K562 (cell line): ENCODE measurements at regions not wholly inside any gene's neighbourhood (a gene's known extent, or its start where the extent isn't known, plus 50 kb on each side); places are given as distances from the start of the nearest gene placed in this dataset.
A peak's percentile ranks its signal among the peaks of the same experiment; 100 is the strongest.
"Not testable (repeated sequence)": the region's sequence is repeated elsewhere in the genome, so short reads cannot be mapped to it uniquely, and the experiment has no call there.

Experiments used
- ATAC-seq: fragments of 200-7000 bp; cut with Tn5 transposase; 3 replicates; pipeline ENCODE4 v1.9.1; 2020; ENCODE audit warnings: moderate library complexity
- BruUV-seq: library from RNA; stranded (reverse); fragments of 400-500 nt; replicated peaks from 2 replicates; lab custom pipeline; 2021; lab: Mats Ljungman, UMichigan
- CTCF ChIA-PET: fragments of 300-600 bp; formaldehyde crosslinking; extraction: SDS; loops from one replicate; lab custom pipeline; 2021; ENCODE audit warnings: low intra/inter-chr PET ratio; lab: Yijun Ruan, JAX
- POLR2A ChIA-PET: fragments of 300-600, 350-650 bp; sonication (Branson Sonifier 250); formaldehyde crosslinking; extraction: SDS; loops from one replicate; lab custom pipeline; 2021; ENCODE audit warnings: antibody characterized with exemption, inconsistent platforms; lab: Yijun Ruan, JAX
- DNase-seq, 4 experiments: peaks; one replicate each; pipeline versions ENCODE4 v3.0.0 to v3.0.0-alpha.2; 2011 to 2018; ENCODE audit warnings: low spot score in 3 of 4, mixed read lengths in 3 of 4; ENCODE audit errors: extremely low read depth in 1 of 4
- FAIRE-seq: peaks from 2 replicates; lab custom pipeline; 2011; peaks lifted over from hg19 to GRCh38; lab: Jason Lieb, UNC
- H2AFZ ChIP-seq: 2 replicates; pipeline ENCODE4 v1.6.0; 2011; ENCODE audit warnings: low read depth, low read length, control low read depth, inconsistent platforms
- H3K27ac ChIP-seq: fragments of 200-600 bp; 3 replicates; pipeline ENCODE4 v1.8.0; 2011; ENCODE audit warnings: low read depth, mild to moderate bottlenecking, control low read depth, inconsistent platforms, low read length, moderate library complexity, mixed read lengths; ENCODE audit errors: extremely low read depth
- H3K27me3 ChIP-seq, 2 experiments: fragments of 300-600 bp in 1 of 2; 2 replicates in 1 of 2; 3 replicates in 1 of 2; pipeline versions ENCODE4 v1.6.0 to v1.8.0; 2011; ENCODE audit warnings: inconsistent platforms in 2 of 2, low read length in 2 of 2, mild to moderate bottlenecking in 1 of 2, mixed read lengths in 1 of 2, moderate library complexity in 1 of 2; ENCODE audit not compliant: control insufficient read depth in 2 of 2, insufficient read depth in 2 of 2
- H3K36me3 ChIP-seq: fragments of 300-600 bp; 3 replicates; pipeline ENCODE4 v1.8.0; 2011; ENCODE audit warnings: mild to moderate bottlenecking, low read length, inconsistent platforms; ENCODE audit not compliant: control insufficient read depth, insufficient read depth
- H3K4me1 ChIP-seq, 2 experiments: fragments of 200-600 bp in 1 of 2; replicated peaks in 1 of 2; 2 replicates in 1 of 2; 3 replicates in 1 of 2; pipeline versions ENCODE4 v1.5.1 to v1.8.0; 2011; ENCODE audit warnings: inconsistent platforms in 2 of 2, low read length in 2 of 2, mild to moderate bottlenecking in 1 of 2, mixed read lengths in 1 of 2, moderate library complexity in 1 of 2; ENCODE audit not compliant: control insufficient read depth in 2 of 2, insufficient read depth in 2 of 2
- H3K4me2 ChIP-seq: 2 replicates; pipeline ENCODE4 v1.6.1; 2011; ENCODE audit warnings: low read length, control low read depth, inconsistent platforms, mixed read lengths; ENCODE audit not compliant: insufficient read depth
- H3K4me3 ChIP-seq: fragments of 200-600 bp; sonication (generic), shearing (Covaris generic); 2 replicates; pipeline ENCODE4 v1.5.1; 2016; ENCODE audit warnings: control low read depth, inconsistent platforms
- H3K79me2 ChIP-seq: fragments of 200-600 bp; 3 replicates; pipeline ENCODE4 v1.8.0; 2011; ENCODE audit warnings: low read length, inconsistent platforms; ENCODE audit not compliant: control insufficient read depth, insufficient read depth
- H3K9ac ChIP-seq, 2 experiments: 2 replicates each; pipeline versions ENCODE4 v1.6.0 to v1.6.1; 2011; ENCODE audit warnings: low read depth in 2 of 2, low read length in 2 of 2, control low read depth in 1 of 2, inconsistent platforms in 1 of 2, mild to moderate bottlenecking in 1 of 2, mixed read lengths in 1 of 2; ENCODE audit not compliant: insufficient read depth in 1 of 2
- H3K9me1 ChIP-seq: one replicate; pipeline ENCODE4 v1.6.0; 2011; ENCODE audit warnings: inconsistent platforms, mild to moderate bottlenecking, low read length, moderate library complexity; ENCODE audit not compliant: control insufficient read depth, insufficient read depth
- H3K9me3 ChIP-seq: replicated peaks from 2 replicates; pipeline ENCODE4 v1.5.1; 2011; ENCODE audit warnings: low read depth, low read length, inconsistent platforms; ENCODE audit not compliant: control insufficient read depth, insufficient read depth
- H4K20me1 ChIP-seq: replicated peaks from 2 replicates; pipeline ENCODE4 v1.6.1; 2011; ENCODE audit warnings: low read length, inconsistent platforms, mixed read lengths; ENCODE audit not compliant: control insufficient read depth, insufficient read depth
- FOSL1 ChIP-seq: fragments of 200-800 bp; sonication (Bioruptor generic); conservative IDR thresholded peaks from 2 replicates; pipeline ENCODE4 v1.6.1; 2016; ENCODE audit warnings: missing genetic modification characterization, missing compliant biosample characterization
- JUND ChIP-seq, 2 experiments: IDR thresholded peaks; 2 replicates in 1 of 2; 3 replicates in 1 of 2; pipeline ENCODE4 v1.6.1; 2011; ENCODE audit warnings: borderline replicate concordance in 2 of 2, low read depth in 2 of 2, low read length in 2 of 2, improper control_type of control experiment in 1 of 2, missing biosample characterization in 1 of 2, missing genetic modification characterization in 1 of 2, missing genetic modification reagents in 1 of 2
- MYNN ChIP-seq, 2 experiments: sonication (generic); formaldehyde crosslinking in 1 of 2; IDR thresholded peaks; 2 replicates each; pipeline versions ENCODE4 v1.5.0 to v1.6.1; 2016 to 2020; ENCODE audit warnings: antibody characterized with exemption in 1 of 2, missing genetic modification reagents in 1 of 2
- RFX1 ChIP-seq: fragments of 450-650 bp; IDR thresholded peaks from 2 replicates; pipeline ENCODE4 v1.6.1; 2016; ENCODE audit warnings: mild to moderate bottlenecking, moderate library complexity
- VEZF1 ChIP-seq: fragments of 200-800 bp; sonication (Bioruptor generic); IDR thresholded peaks from 2 replicates; pipeline ENCODE4 v1.6.1; 2017; ENCODE audit warnings: missing genetic modification characterization, missing compliant biosample characterization
- ZKSCAN1 ChIP-seq: fragments of 150-350 bp; IDR thresholded peaks from 2 replicates; pipeline ENCODE4 v1.6.1; 2016; ENCODE audit warnings: low read depth, low read length
- WGBS: fragments of 100-300 bp; shearing (Covaris generic); methylation state at CpG from one replicate; pipeline ENCODE4 v1.1.6; 2016; ENCODE audit warnings: low coverage, mixed read lengths; ENCODE audit not compliant: insufficient coverage; ENCODE audit errors: missing lambda C conversion rate; 5-methylcytosine and 5-hydroxymethylcytosine counted together
- in situ Hi-C: fragments of 300-500 bp; cut with MboI; formaldehyde crosslinking; loops from 4 replicates; pipeline ENCODE4 v1.15.0; 2018; ENCODE audit warnings: inconsistent platforms, mixed read lengths
- intact Hi-C: fragments of 100-400 bp; cut with micrococcal nuclease; formaldehyde crosslinking; loops from 2 replicates; pipeline ENCODE4 v1.14.2; 2022

- H3K9me1 ChIP-seq; H3K4me1 ChIP-seq; H4K20me1 ChIP-seq; CTCF ChIA-PET; POLR2A ChIA-PET; H3K4me2 ChIP-seq; BruUV-seq; H3K27ac ChIP-seq; H3K79me2 ChIP-seq; H3K27me3 ChIP-seq; H2AFZ ChIP-seq; H3K9me3 ChIP-seq; intact Hi-C loops; H3K36me3 ChIP-seq; in situ Hi-C loops; H3K4me3 ChIP-seq; H3K9ac ChIP-seq; TF ChIP-seq JUND (tag; IDR thresholded peaks at IDR 0.05; ENCODE audit: borderline replicate concordance, low read depth, low read length): not testable (repeated sequence)
- peak; percentile 78 for ATAC-seq
- TF ChIP-seq FOSL1 (tag), result peak; percentile 28; the same call in 1 of the 2 replicates
- TF ChIP-seq VEZF1 (CRISPR knock-in tag), result peak; percentile 69
- TF ChIP-seq RFX1, result peak; percentile 44
- TF ChIP-seq JUND (IDR thresholded peaks at IDR 0.05; ENCODE audit: borderline replicate concordance, low read depth, low read length), result peak; percentile 54
- TF ChIP-seq ZKSCAN1, result peak; percentile 95
- peak; percentile 99 for TF ChIP-seq MYNN (IDR thresholded peaks at IDR 0.05)
- TF ChIP-seq MYNN (CRISPR knock-in tag; IDR thresholded peaks at IDR 0.05), result peak; percentile 95
- 26% methylated on average over 6 of the region's 10 CpGs for WGBS
- peak; percentile 26 for FAIRE-seq
- DNase-seq, result peak; percentile 7 to 63 (median 32)
These were observed 85.3 kb upstream of the PLGLB2 start for GRCh38 chr2:87662316-87663290.

DNA sequence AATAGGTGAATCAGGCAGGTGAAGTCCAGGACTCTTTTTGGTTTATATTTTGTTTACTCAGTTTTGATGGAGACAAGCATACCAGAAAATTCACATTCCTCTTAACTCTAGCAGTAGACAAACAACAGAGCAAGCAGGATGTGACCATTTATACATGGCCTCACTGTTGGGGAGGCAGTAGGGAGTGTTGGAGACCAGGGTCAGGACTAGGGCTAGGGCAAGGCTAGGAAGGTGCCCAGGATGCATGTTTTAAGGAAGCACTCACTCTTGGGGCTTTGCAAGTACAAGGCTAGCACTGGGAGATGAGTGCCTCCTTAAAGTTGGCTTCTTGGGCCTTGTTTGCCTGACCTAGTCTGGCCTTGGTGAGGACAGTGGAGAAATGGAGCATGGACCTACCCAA lies 84.5 kb upstream of the PLGLB2 start:
- H3K79me2 ChIP-seq, H2AFZ ChIP-seq, DNase-seq, H4K20me1 ChIP-seq, H3K27ac ChIP-seq, H3K9me3 ChIP-seq, H3K36me3 ChIP-seq, intact Hi-C loops, H3K9ac ChIP-seq, H3K9me1 ChIP-seq, H3K4me1 ChIP-seq, BruUV-seq, POLR2A ChIA-PET, H3K4me3 ChIP-seq, H3K27me3 ChIP-seq, H3K4me2 ChIP-seq, in situ Hi-C loops, CTCF ChIA-PET: not testable (repeated sequence)
- peak; percentile 72 for FAIRE-seq
- peak; percentile 20; the same call in 1 of the 3 replicates for ATAC-seq

- H3K9me1 ChIP-seq, H3K4me2 ChIP-seq, H3K9ac ChIP-seq, DNase-seq, POLR2A ChIA-PET, H3K79me2 ChIP-seq, H2AFZ ChIP-seq, intact Hi-C loops, H3K36me3 ChIP-seq, H3K9me3 ChIP-seq, H3K27me3 ChIP-seq, FAIRE-seq, H3K27ac ChIP-seq, H3K4me1 ChIP-seq, in situ Hi-C loops, H4K20me1 ChIP-seq, ATAC-seq, H3K4me3 ChIP-seq, BruUV-seq, CTCF ChIA-PET: not testable (repeated sequence)
These were observed 80.9 kb upstream of the PLGLB2 start for GRCh38 chr2:87667027-87667426.
